Kidney (tissue), 13 donors: ENCODE measurements at regions not wholly inside any gene's neighbourhood (a gene's known extent, or its start where the extent isn't known, plus 50 kb on each side); places are given as distances from the start of the nearest gene placed in this dataset.

ENCODE experiments used
- DNase-seq, 5 donors: peaks; one replicate each; pipeline ENCODE4 v3.0.0-alpha.2; 2013 to 2020
- FAIRE-seq: peaks from 2 replicates; lab custom pipeline; 2012; peaks lifted over from hg19 to GRCh38; lab: Jason Lieb, UNC
- H3K27ac ChIP-seq, 2 donors: one replicate each; pipeline ENCODE4 v1.7.0; 2013; ENCODE audit warnings: low read depth in 2 of 2, low read length in 2 of 2, inconsistent platforms in 1 of 2
- H3K27me3 ChIP-seq: one replicate; pipeline ENCODE4 v1.7.1; 2013; ENCODE audit warnings: low read length, inconsistent platforms; ENCODE audit not compliant: control insufficient read depth, insufficient read depth
- H3K36me3 ChIP-seq, 3 donors: one replicate each; pipeline versions ENCODE4 v1.7.0 to v1.7.1; 2013; ENCODE audit warnings: low read length in 3 of 3, control low read depth in 1 of 3, inconsistent platforms in 1 of 3; ENCODE audit not compliant: insufficient read depth in 3 of 3, control insufficient read depth in 2 of 3
- H3K4me1 ChIP-seq, 3 donors: one replicate each; pipeline versions ENCODE4 v1.7.0 to v1.7.1; 2013; ENCODE audit warnings: low read length in 3 of 3, inconsistent platforms in 1 of 3, low read depth in 1 of 3; ENCODE audit not compliant: control insufficient read depth in 2 of 3, insufficient read depth in 2 of 3
- H3K4me3 ChIP-seq, 3 donors: one replicate each; pipeline versions ENCODE4 v1.7.0 to v1.8.1; 2013; ENCODE audit warnings: low read length in 3 of 3, control low read depth in 1 of 3, inconsistent platforms in 1 of 3
- H3K9ac ChIP-seq, 3 donors: one replicate each; pipeline versions ENCODE4 v1.7.0 to v1.7.1; 2013; ENCODE audit warnings: low read length in 3 of 3, control low read depth in 1 of 3, inconsistent platforms in 1 of 3
- H3K9me3 ChIP-seq, 3 donors: one replicate each; pipeline versions ENCODE4 v1.7.0 to v1.7.1; 2013; ENCODE audit warnings: low read length in 3 of 3, control low read depth in 1 of 3, inconsistent platforms in 1 of 3; ENCODE audit not compliant: control insufficient read depth in 2 of 3, insufficient read depth in 1 of 3
- intact Hi-C: fragments of 100-400 bp; cut with DNase I; formaldehyde crosslinking; loops from one replicate; pipeline ENCODE4 v1.11.1; 2022
- TF ChIP-seq, protein P1 (sequence below): IDR thresholded peaks from 3 replicates; pipeline ENCODE4 v1.5.1; 2012; ENCODE audit warnings: mild to moderate bottlenecking, moderate library complexity, borderline replicate concordance; ENCODE audit not compliant: insufficient read depth; ENCODE audit errors: extremely low read depth
- donor health status: control.
- donor health status: control.
- donor health status: control.
- donor health status: control.
- donor health status: control.
- donor health status: DM: yes; HTN: yes; CAD: no.
- donor health status: Normal renal cell carcinoma (clear cell type).

GRCh38 chr4:122045533-122045932 lies 93.7 kb upstream of the TRPC3 start:
- no peak for FAIRE-seq
- Histone ChIP-seq H3K4me3 (no peak overlapping the region), H3K9ac (no peak overlapping the region), H3K4me1 (no peaks in the 10 kb centered on the region), H3K36me3 (no peaks in the 10 kb centered on the region), H3K27me3 (no peaks in the 10 kb centered on the region), H3K9me3 (no peaks in the 10 kb centered on the region), H3K27ac (no peak overlapping the region)
- TF ChIP-seq, protein P1, sequence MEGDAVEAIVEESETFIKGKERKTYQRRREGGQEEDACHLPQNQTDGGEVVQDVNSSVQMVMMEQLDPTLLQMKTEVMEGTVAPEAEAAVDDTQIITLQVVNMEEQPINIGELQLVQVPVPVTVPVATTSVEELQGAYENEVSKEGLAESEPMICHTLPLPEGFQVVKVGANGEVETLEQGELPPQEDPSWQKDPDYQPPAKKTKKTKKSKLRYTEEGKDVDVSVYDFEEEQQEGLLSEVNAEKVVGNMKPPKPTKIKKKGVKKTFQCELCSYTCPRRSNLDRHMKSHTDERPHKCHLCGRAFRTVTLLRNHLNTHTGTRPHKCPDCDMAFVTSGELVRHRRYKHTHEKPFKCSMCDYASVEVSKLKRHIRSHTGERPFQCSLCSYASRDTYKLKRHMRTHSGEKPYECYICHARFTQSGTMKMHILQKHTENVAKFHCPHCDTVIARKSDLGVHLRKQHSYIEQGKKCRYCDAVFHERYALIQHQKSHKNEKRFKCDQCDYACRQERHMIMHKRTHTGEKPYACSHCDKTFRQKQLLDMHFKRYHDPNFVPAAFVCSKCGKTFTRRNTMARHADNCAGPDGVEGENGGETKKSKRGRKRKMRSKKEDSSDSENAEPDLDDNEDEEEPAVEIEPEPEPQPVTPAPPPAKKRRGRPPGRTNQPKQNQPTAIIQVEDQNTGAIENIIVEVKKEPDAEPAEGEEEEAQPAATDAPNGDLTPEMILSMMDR = no peak
- DNase-seq = peak in 2 of 5 donors; percentile 30 to 57
- intact Hi-C loops = no loop called here

DNA sequence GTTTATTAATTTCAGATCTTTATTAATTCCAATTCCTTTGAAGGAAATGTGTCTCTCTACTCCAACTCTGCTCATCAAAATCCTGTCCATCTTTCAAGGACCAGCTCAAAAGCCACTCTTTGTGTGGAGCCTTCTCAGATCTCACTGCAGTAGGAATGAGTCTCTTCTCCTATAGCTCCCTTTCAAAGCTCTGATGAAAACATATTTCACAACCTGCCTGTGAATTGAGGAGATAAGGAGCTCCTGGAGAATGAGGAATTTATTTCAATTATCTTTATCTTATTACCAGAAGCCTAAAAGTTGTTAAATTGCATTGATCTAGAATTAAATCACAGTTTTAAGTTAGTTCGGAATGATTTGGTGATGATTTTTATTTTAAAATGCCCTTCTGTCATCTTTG lies 92.6 kb upstream of the TRPC3 start:
- Histone ChIP-seq H3K27me3 (no peaks in the 10 kb centered on the region), H3K36me3 (no peaks in the 10 kb centered on the region), H3K4me1 (no peaks in the 10 kb centered on the region), H3K27ac (no peak overlapping the region), H3K9me3 (no peaks in the 10 kb centered on the region), H3K4me3 (no peak overlapping the region), H3K9ac (no peak overlapping the region)
- TF ChIP-seq, protein P1 = no peak
- DNase-seq = no peak
- no peak for FAIRE-seq
- intact Hi-C loops = no loop called here

DNA sequence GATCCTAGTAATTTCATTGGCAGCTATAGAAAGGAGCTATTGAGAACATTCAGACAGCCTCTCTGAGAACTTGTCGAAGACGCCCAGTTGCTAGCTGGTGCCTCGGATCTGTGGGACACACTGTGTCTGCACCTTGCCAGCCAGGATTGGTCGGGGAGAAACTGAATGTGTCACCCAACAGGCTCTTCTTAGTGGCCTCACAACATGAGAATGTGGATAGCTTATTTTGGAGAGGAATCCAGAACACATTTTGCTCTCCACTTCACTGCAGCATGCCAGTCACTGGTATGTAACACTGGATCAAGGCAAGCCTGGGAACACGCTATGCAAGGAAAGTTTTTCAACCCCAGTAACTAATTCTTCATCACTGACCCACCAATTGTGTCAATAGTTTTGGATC lies 89.5 kb upstream of the TRPC3 start:
- no peak overlapping the region for H3K27ac ChIP-seq
- H3K4me3 ChIP-seq = no peak overlapping the region
- DNase-seq (no peak), FAIRE-seq (no peak)
- no peak overlapping the region for H3K9ac ChIP-seq
- TF ChIP-seq, protein P1 = no peak
- intact Hi-C loops = no loop called here
- no peaks in the 10 kb centered on the region for H3K4me1 ChIP-seq
- no peaks in the 10 kb centered on the region for H3K27me3 ChIP-seq
- H3K36me3 ChIP-seq = no peaks in the 10 kb centered on the region
- no peaks in the 10 kb centered on the region for H3K9me3 ChIP-seq

DNA sequence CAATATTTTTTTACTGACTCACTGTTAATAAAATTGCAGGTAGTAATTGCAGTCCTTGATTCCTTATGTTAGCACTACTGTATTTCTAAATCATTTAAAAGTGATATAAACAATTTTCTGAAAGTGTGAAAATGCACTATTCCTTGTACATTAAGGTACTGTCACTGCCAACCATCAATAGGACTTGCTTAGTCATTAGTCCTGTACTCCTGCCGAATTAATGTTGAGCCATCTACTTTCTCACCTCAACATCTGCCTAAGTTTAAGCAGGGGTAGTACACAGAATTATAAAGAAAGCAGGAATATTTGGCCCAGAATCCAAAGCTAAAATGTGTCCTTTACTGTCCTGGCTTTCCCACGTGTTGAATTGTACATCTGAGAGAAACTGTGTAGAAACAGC lies 87.0 kb upstream of the TRPC3 start:
- Histone ChIP-seq H3K9ac (no peak overlapping the region), H3K9me3 (no peaks in the 10 kb centered on the region), H3K36me3 (no peaks in the 10 kb centered on the region), H3K4me3 (no peak overlapping the region), H3K27ac (no peak overlapping the region), H3K27me3 (no peaks in the 10 kb centered on the region), H3K4me1 (no peaks in the 10 kb centered on the region)
- TF ChIP-seq, protein P1 = no peak
- FAIRE-seq (no peak), DNase-seq (no peak)
- intact Hi-C loops = no loop called here
